ENCODE measurements at regions not wholly inside any gene's neighbourhood (a gene's known extent, or its start where the extent isn't known, plus 50 kb on each side); places are given as distances from the start of the nearest gene placed in this dataset.

GRCh38 chr9:81052846-81053245, 636.5 kb downstream of the TLE1 start:
- no peak for TF ChIP-seq CTCF (conservative IDR thresholded peaks at IDR 0.05 in 1 of 2, IDR thresholded peaks at IDR 0.05 in 1 of 2; ENCODE audit: extremely low read depth in 1 of 2, insufficient read depth in 1 of 2, low read depth in 1 of 2, low read length in 2 of 2)
- no peak for TF ChIP-seq EZH2 (IDR thresholded peaks at IDR 0.05; ENCODE audit: borderline replicate concordance, low read length)

Measured in mammary epithelial cell (primary cell).